Lung (tissue), 11 donors: ENCODE measurements at regions not wholly inside any gene's neighbourhood (a gene's known extent, or its start where the extent isn't known, plus 50 kb on each side); places are given as distances from the start of the nearest gene placed in this dataset.

Experiments
- ATAC-seq: fragments of 200-7000 bp; cut with Tn5 transposase; one replicate; pipeline ENCODE4 v1.9.1; 2020; ENCODE audit warnings: moderate number of reproducible peaks; ENCODE audit not compliant: insufficient read depth, low FRiP score
- DNase-seq, 3 donors: peaks; one replicate each; pipeline ENCODE4 v3.0.0-alpha.2; 2013 to 2017
- H3K27ac ChIP-seq, 2 donors: one replicate each; pipeline ENCODE4 v1.5.1; 2013; ENCODE audit warnings: mild to moderate bottlenecking in 2 of 2, moderate library complexity in 2 of 2, control low read depth in 1 of 2, inconsistent platforms in 1 of 2, low read depth in 1 of 2, low read length in 1 of 2
- H3K27me3 ChIP-seq, 3 donors: one replicate each; pipeline ENCODE4 v1.5.1; 2013; ENCODE audit warnings: low read length in 2 of 3; ENCODE audit not compliant: control insufficient read depth in 3 of 3, insufficient read depth in 3 of 3
- H3K36me3 ChIP-seq, 4 donors: one replicate each; pipeline ENCODE4 v1.5.1; 2013; ENCODE audit warnings: low read length in 4 of 4, mild to moderate bottlenecking in 1 of 4, moderate library complexity in 1 of 4; ENCODE audit not compliant: control insufficient read depth in 4 of 4, insufficient read depth in 4 of 4
- H3K4me1 ChIP-seq, 5 donors: one replicate each; pipeline ENCODE4 v1.5.1; 2013; ENCODE audit warnings: low read length in 5 of 5, mild to moderate bottlenecking in 2 of 5, moderate library complexity in 1 of 5; ENCODE audit not compliant: control insufficient read depth in 5 of 5, insufficient read depth in 5 of 5
- H3K4me3 ChIP-seq: one replicate; pipeline ENCODE4 v1.5.1; 2013; ENCODE audit warnings: mild to moderate bottlenecking, control low read depth, moderate library complexity
- H3K9ac ChIP-seq, 2 donors: one replicate each; pipeline ENCODE4 v1.5.1; 2013; ENCODE audit warnings: low read length in 2 of 2, control low read depth in 1 of 2; ENCODE audit not compliant: insufficient read depth in 1 of 2
- H3K9me3 ChIP-seq, 4 donors: one replicate each; pipeline ENCODE4 v1.5.1; 2013; ENCODE audit warnings: low read length in 3 of 4, mild to moderate bottlenecking in 1 of 4, moderate library complexity in 1 of 4; ENCODE audit not compliant: control insufficient read depth in 4 of 4, insufficient read depth in 3 of 4
- WGBS, 2 donors: extraction: QIAGEN DNeasy Blood & Tissue Kit; methylation state at CpG; one replicate each; pipeline ENCODE4 v1.1.7; 2013; 5-methylcytosine and 5-hydroxymethylcytosine counted together
- TF ChIP-seq, protein P1 (sequence below): IDR thresholded peaks from 2 replicates; pipeline ENCODE4 v1.5.1; 2012; ENCODE audit warnings: mild to moderate bottlenecking; ENCODE audit errors: control extremely low read depth, extremely low read depth
- donor health status: control.
- donor health status: control.
- donor health status: Bipolar disorder and iron deficiency.
- donor health status: healthy.
- donor health status: DM: yes; HTN: yes; CAD: no.

- 73 to 79% methylated on average over 2 of the region's 2 CpGs for WGBS, 2 donors
- TF ChIP-seq, protein P1, sequence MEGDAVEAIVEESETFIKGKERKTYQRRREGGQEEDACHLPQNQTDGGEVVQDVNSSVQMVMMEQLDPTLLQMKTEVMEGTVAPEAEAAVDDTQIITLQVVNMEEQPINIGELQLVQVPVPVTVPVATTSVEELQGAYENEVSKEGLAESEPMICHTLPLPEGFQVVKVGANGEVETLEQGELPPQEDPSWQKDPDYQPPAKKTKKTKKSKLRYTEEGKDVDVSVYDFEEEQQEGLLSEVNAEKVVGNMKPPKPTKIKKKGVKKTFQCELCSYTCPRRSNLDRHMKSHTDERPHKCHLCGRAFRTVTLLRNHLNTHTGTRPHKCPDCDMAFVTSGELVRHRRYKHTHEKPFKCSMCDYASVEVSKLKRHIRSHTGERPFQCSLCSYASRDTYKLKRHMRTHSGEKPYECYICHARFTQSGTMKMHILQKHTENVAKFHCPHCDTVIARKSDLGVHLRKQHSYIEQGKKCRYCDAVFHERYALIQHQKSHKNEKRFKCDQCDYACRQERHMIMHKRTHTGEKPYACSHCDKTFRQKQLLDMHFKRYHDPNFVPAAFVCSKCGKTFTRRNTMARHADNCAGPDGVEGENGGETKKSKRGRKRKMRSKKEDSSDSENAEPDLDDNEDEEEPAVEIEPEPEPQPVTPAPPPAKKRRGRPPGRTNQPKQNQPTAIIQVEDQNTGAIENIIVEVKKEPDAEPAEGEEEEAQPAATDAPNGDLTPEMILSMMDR = no peak
- H3K27ac ChIP-seq = no peak overlapping the region
- DNase-seq (no peak), ATAC-seq (no peak)
- H3K4me3 ChIP-seq = no peak overlapping the region
- peaks cover 0 to 2% (median 0%) of the 10 kb centered on the region in 4 donors for H3K9me3 ChIP-seq
- H3K9ac ChIP-seq = no peak overlapping the region
- no peaks in the 10 kb centered on the region for H3K36me3 ChIP-seq
- no peaks in the 10 kb centered on the region for H3K27me3 ChIP-seq
- peaks cover 0 to 3% (median 0%) of the 10 kb centered on the region in 5 donors for H3K4me1 ChIP-seq
Observed at GRCh38 chr9:90966031-90966290, 164.3 kb downstream of the SYK start.

DNA sequence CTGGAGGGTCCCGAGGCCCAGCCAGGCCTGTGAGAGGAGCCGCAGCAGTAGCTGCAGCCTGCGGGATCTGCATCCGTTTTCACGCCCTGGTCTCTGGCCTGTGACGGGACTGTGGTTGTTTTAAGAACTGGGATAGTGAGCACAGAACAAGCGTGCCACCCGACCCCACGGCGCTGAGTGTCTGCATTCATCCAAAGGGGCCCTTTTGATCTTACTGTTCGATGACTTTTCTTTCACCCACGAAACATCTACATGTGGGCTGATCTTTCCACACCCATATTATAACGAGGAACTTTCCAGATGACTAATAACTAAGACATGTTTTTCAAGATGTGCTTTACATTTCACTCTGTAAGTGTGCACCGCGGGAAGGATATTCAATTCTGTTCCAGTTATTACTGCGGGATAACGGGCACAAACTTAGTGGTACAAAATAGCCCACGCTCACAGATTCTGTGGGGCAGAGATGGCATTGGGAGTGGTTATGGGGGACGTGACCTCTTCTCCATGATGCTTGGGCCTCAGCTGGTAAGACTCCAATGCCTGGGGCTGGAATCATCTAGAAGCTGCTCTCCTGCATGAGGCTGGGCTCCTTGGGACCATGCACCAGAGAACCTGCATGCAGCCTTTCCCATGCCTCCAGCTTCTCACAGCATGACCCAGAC lies 165.0 kb downstream of the SYK start:
- Histone ChIP-seq H3K27me3 (no peaks in the 10 kb centered on the region), H3K36me3 (no peaks in the 10 kb centered on the region), H3K4me3 (no peak overlapping the region), H3K4me1 (peaks cover 0 to 3% (median 0%) of the 10 kb centered on the region in 5 donors), H3K27ac (no peak overlapping the region), H3K9me3 (peaks cover 0 to 2% (median 0%) of the 10 kb centered on the region in 4 donors), H3K9ac (no peak overlapping the region)
- DNase-seq = no peak
- 84 to 92% methylated on average over 19 of the region's 19 CpGs for WGBS, 2 donors
- TF ChIP-seq, protein P1 = no peak
- no peak for ATAC-seq

- no peak for ATAC-seq
- no peak for DNase-seq
- H3K27ac ChIP-seq = no peak overlapping the region
- WGBS, 2 donors = 94 to 96% methylated on average over 7 of the region's 7 CpGs
- TF ChIP-seq, protein P1 = no peak
- no peaks in the 10 kb centered on the region for H3K27me3 ChIP-seq
- peaks cover 0 to 3% (median 0%) of the 10 kb centered on the region in 5 donors for H3K4me1 ChIP-seq
- no peak overlapping the region for H3K9ac ChIP-seq
- no peaks in the 10 kb centered on the region for H3K36me3 ChIP-seq
- peaks cover 0 to 2% (median 0%) of the 10 kb centered on the region in 4 donors for H3K9me3 ChIP-seq
- no peak overlapping the region for H3K4me3 ChIP-seq
Observed at GRCh38 chr9:90967145-90967538, 165.5 kb downstream of the SYK start.
